LHCN-M2 (cell line): ENCODE measurements at regions not wholly inside any gene's neighbourhood (a gene's known extent, or its start where the extent isn't known, plus 50 kb on each side); places are given as distances from the start of the nearest gene placed in this dataset.
"Not testable (repeated sequence)": the region's sequence is repeated elsewhere in the genome, so short reads cannot be mapped to it uniquely, and the experiment has no call there.

Experiments used
- DNase-seq: peaks from one replicate; pipeline ENCODE4 v3.0.0-alpha.2; 2012; ENCODE audit warnings: low read depth

- no peak for DNase-seq
These were observed 115.0 kb upstream of the EGLN3 start for GRCh38 chr14:34065690-34066391.

GRCh38 chr14:34065236-34065635, 114.4 kb upstream of the EGLN3 start:
- DNase-seq = no peak

DNA sequence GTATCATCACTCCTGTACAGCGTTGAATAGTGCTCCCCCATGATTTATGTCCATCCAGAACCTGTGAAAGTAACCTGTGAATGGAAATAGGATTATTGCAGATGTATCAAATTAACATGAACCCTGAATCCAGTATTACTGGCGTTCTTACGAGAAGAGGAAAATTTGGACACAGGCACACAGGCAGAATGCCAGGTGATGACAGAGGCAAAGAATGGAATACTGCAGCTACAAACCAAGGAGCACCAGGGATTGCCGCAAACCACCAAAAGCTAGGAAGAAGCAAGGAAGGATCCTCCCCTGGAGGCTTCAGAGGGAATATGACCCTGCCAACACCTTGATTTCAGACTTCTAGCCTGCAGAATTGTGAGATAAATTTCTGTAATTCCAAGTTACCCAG, 113.5 kb upstream of the EGLN3 start:
- no peak for DNase-seq

- DNase-seq = no peak
These were observed 112.7 kb upstream of the EGLN3 start for GRCh38 chr14:34063470-34064164.

GRCh38 chr14:34063042-34063441, 112.2 kb upstream of the EGLN3 start:
- no peak for DNase-seq

DNA sequence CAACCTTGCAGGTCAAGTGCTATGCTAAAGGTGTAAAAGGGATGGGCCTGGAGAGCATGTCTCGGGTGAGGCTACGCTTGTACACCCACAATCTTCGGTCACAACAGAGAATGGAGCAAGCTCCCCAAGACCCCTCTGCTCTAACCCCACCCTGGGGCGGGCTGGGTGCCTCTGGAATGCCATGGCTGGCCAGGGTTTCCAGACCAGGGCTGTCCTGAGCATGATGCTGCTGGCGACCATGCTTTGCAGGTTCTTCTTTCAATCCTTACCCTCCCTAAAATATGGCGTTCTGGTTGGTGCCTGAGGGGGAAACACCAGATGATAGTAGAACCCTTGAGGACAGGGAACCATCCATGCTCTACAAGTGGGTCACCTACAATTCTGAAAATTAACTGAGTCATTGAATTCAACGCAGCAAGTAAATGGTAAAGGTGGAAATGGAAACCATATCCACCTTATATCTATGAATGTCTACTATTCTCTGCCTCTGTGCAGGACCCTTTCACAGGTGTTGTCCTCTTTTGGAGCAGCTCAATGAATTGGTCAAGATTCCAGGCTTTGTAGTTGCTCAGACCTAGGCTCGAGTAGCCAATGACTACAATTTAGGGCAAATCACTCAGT, 111.6 kb upstream of the EGLN3 start:
- no peak for DNase-seq

DNA sequence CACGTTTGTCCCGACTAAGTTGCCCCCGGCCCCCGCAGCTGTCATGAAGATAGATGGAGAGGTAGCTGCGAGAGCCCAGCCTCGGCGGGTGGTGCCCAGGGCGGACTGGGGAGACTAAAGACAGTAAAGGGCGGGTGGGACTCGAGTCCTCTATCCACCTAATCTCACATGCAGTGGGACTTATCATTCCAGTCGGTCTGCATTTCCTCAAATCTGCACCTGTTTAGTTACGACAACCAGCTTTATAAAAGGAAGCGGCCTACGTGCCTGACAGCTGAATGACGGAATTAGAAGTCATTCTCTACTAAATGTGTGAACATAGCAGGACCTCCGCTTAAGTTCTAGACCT, 109.8 kb upstream of the EGLN3 start:
- DNase-seq = no peak

DNA sequence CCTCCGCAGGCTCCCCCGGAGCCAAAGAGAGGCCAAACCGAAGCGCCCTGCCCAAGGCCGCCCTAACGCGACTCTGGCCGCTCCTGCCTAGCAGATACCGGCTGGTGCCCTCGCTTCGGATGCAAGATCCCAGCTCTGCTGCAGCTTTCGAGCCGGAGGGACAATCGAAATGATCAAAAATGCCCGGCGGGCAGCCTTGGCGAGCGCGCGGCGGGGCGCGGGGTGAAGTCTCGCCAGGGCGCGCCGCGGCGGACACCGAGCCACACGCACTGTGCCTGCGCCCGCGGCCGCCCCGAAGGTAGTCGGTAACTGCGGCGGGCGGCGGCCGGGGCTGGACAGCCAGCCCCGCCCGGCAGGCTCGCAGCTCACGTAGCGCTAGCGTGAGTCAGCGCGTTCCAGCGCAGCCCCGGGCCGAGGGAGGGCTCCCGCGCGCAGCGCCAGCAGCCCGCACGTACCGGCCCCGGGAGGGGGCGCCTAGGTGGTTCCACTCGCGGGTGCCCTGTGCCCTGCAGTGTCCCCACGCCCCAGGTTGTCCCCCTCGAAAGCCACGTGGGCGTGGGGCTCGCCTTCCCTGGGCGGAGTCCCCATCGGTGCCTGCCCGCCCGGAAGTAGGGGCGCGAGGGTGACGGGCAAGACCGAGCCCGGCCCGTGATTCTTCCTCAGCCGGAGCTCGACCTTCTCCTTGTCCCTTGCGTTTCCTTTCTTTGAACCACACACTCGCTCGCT, 109.2 kb upstream of the EGLN3 start:
- peak; percentile 63 for DNase-seq

DNA sequence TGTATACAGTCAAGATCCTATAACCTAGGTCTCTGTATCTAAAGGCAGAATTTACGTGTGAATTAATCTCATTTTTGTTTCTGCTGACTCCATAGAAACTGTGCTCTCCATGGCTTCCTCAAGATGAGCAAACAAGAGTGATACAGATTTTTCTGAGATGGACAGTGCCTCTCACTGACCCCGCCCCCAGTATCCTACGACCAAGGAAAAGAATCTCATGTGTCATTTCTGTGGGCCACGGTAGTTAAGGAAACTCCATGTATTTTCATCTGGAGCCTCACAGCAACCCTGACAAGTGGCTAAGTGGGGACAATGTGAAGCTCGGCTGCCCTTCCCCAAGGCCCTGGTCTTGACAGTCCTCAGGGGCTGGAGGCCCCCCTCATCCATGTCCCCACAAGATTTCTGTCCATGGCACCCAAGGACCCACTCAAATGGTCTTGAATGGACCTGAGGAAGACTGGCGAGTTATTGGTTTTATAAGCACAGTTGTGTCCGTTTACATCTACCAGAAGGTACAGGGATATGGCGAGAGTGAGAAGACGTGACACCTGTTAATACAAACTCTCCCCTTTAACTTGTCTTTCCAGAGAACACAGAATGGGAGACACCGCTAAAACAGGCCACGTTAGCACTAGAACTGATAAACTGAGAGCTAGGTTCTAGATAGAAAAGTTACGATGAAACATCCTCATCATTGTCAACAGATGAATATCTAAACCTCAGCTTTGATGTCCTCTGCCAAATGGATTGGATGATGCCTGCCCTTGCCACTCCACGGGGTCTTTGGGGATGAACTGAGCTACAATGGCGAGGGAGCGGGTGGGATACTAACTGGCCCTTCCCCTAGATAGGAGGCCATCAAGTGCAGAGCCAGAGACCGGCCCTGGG, 108.4 kb upstream of the EGLN3 start:
- no peak for DNase-seq

DNA sequence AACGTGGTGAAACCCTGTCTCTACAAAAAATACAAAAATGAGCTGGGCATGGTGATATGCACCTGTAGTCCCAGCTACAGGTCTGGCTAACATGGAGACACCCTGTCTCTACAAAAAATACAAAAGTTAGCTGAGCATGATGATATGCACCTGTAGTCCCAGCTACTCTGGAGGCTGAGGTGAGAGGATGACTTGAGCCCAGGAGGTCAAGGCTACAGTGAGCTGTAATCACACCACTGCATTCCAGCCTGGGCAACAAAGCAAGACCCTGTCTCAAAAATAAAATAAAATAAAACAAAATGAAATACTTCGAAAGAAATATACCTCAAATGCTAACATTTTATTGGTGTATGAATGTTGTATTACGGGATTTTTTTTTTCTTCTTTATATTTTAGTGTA, 107.6 kb upstream of the EGLN3 start:
- no peak for DNase-seq

GRCh38 chr14:34056046-34056445, 105.2 kb upstream of the EGLN3 start:
- no peak for DNase-seq

GRCh38 chr14:34055157-34055950, 104.5 kb upstream of the EGLN3 start:
- DNase-seq = no peak

- no peak for DNase-seq
These were observed 102.8 kb upstream of the EGLN3 start for GRCh38 chr14:34053666-34054065.

GRCh38 chr14:34052658-34053014, 101.8 kb upstream of the EGLN3 start:
- peak; percentile 78 for DNase-seq

DNA sequence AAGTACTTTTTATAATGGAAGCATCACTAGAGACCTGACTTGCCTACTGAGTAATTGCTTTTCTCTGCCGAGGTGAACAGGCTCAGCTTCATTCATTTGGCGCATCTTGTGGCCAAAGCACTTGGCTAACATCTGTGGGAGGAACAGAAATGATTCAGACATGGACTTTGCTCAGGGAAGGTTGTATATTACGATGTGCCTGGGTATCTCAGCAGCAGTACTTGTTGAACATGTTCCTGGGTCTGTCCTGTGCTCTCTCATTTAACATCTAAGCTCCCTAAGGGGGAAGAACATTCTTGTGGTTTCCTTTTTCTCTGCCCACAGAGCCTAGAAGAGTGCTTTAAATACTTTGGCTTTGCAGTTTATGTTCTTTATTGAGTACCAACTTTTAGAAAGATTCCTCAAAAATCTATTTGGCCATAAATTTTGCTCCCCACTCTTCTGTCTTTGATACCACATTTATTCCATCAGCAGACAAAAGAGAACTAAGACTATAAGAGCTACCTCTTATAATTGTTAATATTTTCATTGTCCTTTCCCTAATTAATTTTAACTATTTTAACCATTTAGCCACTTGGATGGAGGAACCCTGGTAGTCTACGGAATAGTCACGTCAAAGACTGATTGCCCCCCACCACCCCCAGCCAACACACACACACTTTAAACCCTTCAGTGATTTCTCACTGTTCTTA, 101.2 kb upstream of the EGLN3 start:
- peak; percentile 77 for DNase-seq

DNA sequence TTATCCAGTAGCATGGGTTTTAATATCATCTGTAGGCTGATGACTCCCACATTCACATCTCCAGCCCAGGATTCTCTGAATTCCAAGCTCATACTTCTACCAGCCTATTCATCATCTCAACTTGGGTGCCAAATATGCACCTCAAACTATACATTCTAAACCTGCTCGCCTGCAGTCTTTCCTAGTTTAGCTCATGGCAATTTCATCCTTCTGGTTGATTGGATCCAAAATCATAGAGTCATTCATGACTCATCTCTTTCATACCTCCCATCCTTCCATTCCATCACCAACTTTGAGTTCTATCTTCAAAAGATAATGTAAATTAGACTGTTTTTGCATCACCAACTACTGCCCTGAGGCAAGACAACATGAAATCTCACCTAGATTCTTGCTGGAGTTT, 99.7 kb upstream of the EGLN3 start:
- no peak for DNase-seq

DNA sequence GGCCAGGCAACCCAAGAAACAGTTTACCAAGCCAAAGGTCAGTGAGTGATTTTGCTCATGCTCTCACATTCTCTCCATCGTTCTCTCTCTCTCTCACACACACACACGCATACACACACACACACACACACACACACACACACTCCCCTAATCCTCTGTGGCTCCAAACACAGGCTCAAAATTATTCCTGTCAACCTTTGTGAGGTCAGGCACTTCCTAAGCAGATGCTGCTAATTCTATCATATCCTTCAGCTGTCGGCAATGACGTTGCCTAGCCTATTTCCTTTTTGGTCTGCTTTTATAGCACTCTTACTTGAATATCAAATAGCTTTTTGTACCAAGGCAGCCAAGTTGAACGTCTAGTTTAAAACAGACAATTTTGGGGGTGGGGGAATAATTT, 98.9 kb upstream of the EGLN3 start:
- peak; percentile 79 for DNase-seq

GRCh38 chr14:34049187-34049586, 98.3 kb upstream of the EGLN3 start:
- DNase-seq = not testable (repeated sequence)

GRCh38 chr14:34046799-34047520, 96.1 kb upstream of the EGLN3 start:
- DNase-seq = no peak
